T-helper 1 cell treated with Interleukin-12 subunit alpha and Interleukin-12 subunit beta and Interleukin-4 antibody, amounts not matched to agents 30 μg/mL and 1 μg/mL, for 36 hours (primary cell): ENCODE measurements at regions not wholly inside any gene's neighbourhood (a gene's known extent, or its start where the extent isn't known, plus 50 kb on each side); places are given as distances from the start of the nearest gene placed in this dataset.

Experiments used
- H3K27ac Mint-ChIP-seq: one replicate; pipeline ENCODE4 v1.8.0; 2021; ENCODE audit warnings: mild to moderate bottlenecking, mixed read lengths
- H3K27me3 Mint-ChIP-seq: one replicate; pipeline ENCODE4 v1.8.0; 2021; ENCODE audit warnings: low read depth, mixed read lengths
- H3K36me3 Mint-ChIP-seq: one replicate; pipeline ENCODE4 v1.8.0; 2021; ENCODE audit warnings: low read depth, mixed read lengths
- H3K4me1 Mint-ChIP-seq: one replicate; pipeline ENCODE4 v1.8.0; 2021; ENCODE audit warnings: low read depth, mixed read lengths
- H3K4me3 Mint-ChIP-seq: one replicate; pipeline ENCODE4 v1.8.0; 2021; ENCODE audit warnings: mild to moderate bottlenecking, moderate library complexity, mixed read lengths
- H3K9me3 Mint-ChIP-seq: one replicate; pipeline ENCODE4 v1.8.0; 2021; ENCODE audit warnings: mixed read lengths

DNA sequence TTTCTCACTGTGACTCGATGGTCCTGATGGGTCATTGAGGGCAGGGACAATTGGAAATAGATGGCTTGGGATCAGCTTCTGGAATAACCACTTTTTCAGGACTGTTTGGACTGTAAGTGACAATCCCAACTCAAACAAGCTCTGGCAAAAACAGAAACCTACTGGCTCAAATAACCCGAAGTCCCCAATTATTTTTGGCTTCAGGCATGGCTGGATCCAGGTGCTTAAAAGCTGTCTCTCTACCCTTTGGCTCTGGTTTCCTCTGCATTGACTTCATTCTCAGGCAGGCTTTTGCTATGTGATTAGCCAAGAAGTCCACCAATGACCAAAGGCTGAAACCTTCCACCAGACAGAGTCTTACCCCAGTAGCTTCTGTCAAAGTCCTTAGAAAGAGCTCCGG is 92.9 kb upstream of the PRR23E start:
- Mint-ChIP-seq H3K9me3 (no peaks in the 10 kb centered on the region), H3K4me3 (no peak overlapping the region), H3K27ac (no peak overlapping the region), H3K36me3 (no peaks in the 10 kb centered on the region), H3K4me1 (no peaks in the 10 kb centered on the region), H3K27me3 (peaks cover 4% of the 10 kb centered on the region)

DNA sequence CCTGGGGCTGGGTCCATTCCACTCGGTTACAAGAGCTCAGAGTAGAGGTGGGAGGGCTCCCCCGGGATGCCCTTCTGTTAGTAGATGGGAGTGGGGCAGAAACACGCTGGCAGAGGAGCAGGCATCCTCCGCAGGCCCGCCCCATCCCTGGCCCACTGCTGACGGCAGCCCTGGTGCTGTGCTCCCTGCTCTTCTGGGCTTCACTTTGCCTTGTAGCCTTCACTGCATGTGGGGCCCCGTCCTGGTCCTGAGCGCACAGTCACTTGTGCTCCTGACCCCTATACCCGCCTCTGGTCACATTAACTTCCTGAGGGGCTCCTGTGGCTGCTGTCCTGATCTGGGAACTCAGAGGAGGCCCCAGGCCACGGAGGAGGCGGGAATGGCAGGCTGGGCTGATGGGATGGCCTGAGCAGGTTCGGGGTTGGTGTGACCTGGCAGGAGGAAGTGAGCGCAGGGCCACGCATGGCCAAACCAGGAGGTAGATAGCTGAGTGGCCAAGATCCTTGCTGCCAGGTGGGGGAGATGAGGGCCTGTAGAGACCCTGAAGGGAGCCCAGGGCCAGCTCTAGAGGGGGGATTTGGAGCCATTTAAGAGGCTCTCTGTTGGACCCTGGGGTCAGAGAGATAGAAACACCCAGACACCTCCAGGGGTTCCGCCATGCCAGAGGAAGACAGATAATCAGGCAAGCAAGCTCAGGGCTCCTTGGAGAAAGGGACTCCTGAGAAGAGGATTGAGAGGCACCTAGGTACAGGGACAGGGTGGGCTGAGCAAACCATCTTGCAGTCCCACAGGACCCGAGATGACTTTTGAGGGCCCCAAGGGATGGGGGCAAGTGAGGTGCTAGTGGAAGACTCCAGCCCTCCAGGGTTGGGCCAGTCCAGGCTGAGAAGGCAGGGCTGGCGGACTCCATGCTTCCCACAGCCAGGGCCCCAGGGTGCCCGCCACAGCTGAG is 92.2 kb upstream of the PRR23E start:
- Mint-ChIP-seq H3K4me3 (no peak overlapping the region), H3K9me3 (no peaks in the 10 kb centered on the region), H3K36me3 (no peaks in the 10 kb centered on the region), H3K27me3 (peaks cover 4% of the 10 kb centered on the region), H3K4me1 (no peaks in the 10 kb centered on the region), H3K27ac (no peak overlapping the region)

DNA sequence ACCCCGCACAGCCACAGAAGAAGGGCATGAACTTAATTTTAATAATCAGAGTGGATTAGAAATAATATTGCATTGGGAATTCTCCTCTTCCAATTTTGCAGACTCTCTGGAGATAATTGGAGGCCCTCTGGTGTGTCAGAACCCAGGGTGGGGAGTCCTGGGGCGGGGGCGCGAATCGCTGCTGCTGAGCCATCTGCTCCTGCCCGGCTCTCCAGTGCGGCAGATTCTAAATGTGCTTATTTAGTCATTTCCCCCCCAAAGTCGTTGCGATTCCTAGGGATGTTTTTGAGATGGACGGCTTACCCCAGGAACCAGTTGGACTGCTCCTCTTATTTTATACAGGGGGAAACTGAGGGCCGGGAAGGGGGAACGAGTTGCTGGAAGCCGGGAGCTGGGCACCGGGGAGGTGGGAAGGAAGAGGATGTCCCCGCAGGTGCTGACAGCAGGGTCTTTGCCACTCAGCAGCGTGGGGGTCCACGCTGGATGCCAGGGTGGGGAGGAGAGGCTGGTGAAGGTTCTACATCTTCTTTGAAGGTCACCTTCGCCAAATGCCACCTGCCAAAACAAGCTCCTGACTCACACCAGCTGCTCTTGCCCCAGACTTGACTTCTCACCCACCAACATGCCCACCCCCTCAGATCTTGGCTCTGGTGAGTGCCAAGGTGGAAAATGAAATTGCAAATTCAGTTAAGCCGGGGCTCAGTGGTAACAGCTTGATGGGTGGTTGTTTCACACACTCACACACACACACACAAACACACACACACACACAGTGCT is 91.3 kb upstream of the PRR23E start:
- no peak overlapping the region for H3K27ac Mint-ChIP-seq
- H3K36me3 Mint-ChIP-seq, result no peaks in the 10 kb centered on the region
- no peaks in the 10 kb centered on the region for H3K9me3 Mint-ChIP-seq
- H3K4me1 Mint-ChIP-seq, result no peaks in the 10 kb centered on the region
- no peak overlapping the region for H3K4me3 Mint-ChIP-seq
- H3K27me3 Mint-ChIP-seq, result peaks cover 4% of the 10 kb centered on the region

DNA sequence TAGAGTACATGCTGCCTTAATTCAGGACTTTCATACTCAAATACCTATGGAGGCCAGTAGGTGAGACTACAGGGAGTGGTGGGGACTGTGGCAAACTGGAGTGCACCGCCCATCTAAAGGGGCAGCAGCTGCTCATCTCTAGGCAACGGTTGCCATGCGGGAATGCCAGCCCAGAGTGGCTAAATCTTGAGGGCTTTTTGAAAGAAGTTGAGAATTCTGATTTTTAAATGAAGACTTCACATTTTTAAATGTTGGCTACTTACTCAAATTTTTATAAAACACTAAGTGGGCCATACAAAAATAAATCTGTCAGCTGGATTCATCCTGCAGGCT is 90.8 kb upstream of the PRR23E start:
- H3K4me1 Mint-ChIP-seq, result no peaks in the 10 kb centered on the region
- no peak overlapping the region for H3K4me3 Mint-ChIP-seq
- H3K9me3 Mint-ChIP-seq, result no peaks in the 10 kb centered on the region
- H3K27me3 Mint-ChIP-seq, result peaks cover 4% of the 10 kb centered on the region
- no peaks in the 10 kb centered on the region for H3K36me3 Mint-ChIP-seq
- no peak overlapping the region for H3K27ac Mint-ChIP-seq

DNA sequence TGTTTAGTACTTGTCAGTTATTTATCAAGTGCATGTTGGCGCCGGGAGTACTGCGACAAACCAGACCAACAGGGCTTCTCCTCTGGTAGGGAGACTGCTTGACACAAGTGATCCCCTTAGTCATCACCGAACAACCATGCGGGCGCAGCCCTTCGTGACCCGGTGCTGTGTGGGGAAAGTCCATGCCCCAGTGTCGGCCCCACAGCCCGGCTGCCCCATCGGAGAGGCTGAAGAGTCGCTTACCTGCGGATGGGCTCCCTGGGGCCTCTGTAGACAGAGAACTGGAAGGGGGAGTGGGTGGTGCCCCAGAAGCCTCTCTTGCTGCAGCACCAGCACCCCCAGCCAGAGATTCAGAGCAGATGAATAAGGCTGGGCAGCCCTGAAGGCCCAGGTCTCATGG is 90.3 kb upstream of the PRR23E start:
- H3K4me3 Mint-ChIP-seq, result no peak overlapping the region

DNA sequence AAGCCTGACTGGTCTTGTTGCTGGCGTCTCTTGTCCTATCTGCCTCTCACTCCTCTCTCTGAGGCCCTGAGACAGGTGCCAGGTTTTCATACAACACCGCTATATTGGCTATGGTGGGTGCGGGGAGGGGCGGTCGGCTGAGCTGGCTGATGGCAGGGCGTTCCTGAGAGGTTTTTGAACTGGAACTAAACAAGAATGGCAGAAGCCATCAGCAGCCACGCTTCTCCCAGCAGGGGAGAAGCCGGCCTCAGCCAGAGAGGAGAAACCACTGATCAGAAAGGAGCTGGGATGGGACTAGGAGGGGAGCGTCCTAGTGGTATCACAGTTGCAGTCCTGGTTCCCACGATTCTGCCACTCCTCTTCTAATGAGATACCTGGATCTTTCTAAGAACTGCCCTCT is 89.9 kb upstream of the PRR23E start:
- Mint-ChIP-seq H3K4me1 (no peaks in the 10 kb centered on the region), H3K27me3 (peaks cover 4% of the 10 kb centered on the region), H3K36me3 (no peaks in the 10 kb centered on the region), H3K9me3 (no peaks in the 10 kb centered on the region), H3K27ac (no peak overlapping the region), H3K4me3 (no peak overlapping the region)

More for the DNA sequence above, 90.3 kb upstream of the PRR23E start:
- Mint-ChIP-seq H3K36me3 (no peaks in the 10 kb centered on the region), H3K27me3 (peaks cover 4% of the 10 kb centered on the region), H3K4me1 (no peaks in the 10 kb centered on the region), H3K27ac (no peak overlapping the region), H3K9me3 (no peaks in the 10 kb centered on the region)

DNA sequence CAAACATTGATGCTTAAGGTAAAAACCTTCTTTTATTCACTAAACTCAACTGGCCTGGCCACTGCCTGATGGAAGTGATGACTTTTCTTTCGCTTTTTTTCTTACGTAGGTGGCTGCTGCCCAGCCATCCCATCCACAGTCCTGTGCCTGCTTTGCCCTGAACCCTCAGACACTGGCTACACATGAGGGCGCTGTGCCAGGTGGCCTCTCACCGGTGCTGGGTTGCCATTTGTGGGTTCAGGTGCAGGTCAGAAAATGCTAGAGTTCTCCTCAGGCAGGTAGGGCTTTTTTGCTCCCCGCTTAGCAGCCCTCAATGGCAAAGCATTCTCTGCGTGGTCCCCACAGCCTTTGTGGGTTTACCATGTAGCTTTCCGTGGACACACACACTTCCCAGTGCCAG is 88.3 kb upstream of the PRR23E start:
- Mint-ChIP-seq H3K27ac (no peak overlapping the region), H3K36me3 (no peaks in the 10 kb centered on the region), H3K4me1 (no peaks in the 10 kb centered on the region), H3K27me3 (no peaks in the 10 kb centered on the region), H3K4me3 (no peak overlapping the region), H3K9me3 (no peaks in the 10 kb centered on the region)

DNA sequence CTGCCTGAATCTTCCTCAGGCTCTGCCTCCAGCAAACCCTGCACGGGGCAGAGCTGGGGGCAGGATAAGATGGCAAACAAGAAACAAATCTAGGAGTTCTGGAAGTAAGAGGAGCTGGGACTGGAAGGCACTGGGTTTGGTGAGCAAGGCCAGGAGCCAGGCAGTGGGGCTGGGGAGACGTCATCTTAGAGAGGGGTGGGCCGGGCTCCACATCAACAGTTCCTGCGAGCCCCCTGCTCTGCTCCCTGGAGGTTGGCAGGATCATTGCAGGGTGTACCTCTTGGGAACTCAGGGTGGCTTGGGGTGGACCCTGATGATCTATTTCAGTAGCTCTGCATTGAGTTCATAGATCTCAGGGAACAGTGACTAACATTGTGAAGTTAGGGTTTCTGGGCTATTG is 87.3 kb upstream of the PRR23E start:
- Mint-ChIP-seq H3K4me3 (no peak overlapping the region), H3K4me1 (no peaks in the 10 kb centered on the region), H3K27ac (no peak overlapping the region), H3K27me3 (no peaks in the 10 kb centered on the region), H3K36me3 (no peaks in the 10 kb centered on the region), H3K9me3 (no peaks in the 10 kb centered on the region)

DNA sequence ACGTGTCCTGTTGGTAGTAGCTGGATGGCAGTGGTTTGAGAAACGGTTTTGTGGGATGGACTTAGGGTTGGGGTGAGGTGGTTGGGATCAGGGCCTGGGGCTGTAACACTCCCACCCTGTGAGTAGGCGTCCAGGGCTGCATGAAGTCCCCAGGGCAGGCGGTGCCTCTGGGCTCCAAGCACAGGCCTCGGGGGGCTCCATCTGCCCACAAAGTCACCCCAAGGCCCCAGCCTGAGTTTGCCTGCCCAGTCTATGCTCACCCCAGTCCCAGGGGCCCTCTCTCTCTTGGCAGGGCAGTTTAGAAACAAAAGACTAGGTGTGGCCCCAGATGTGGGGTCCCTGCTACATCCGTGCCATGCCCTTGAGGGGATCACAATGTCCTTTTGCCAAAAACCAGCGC is 86.9 kb upstream of the PRR23E start:
- H3K9me3 Mint-ChIP-seq, result no peaks in the 10 kb centered on the region
- H3K4me1 Mint-ChIP-seq, result no peaks in the 10 kb centered on the region
- no peak overlapping the region for H3K27ac Mint-ChIP-seq
- H3K4me3 Mint-ChIP-seq, result no peak overlapping the region
- no peaks in the 10 kb centered on the region for H3K36me3 Mint-ChIP-seq
- no peaks in the 10 kb centered on the region for H3K27me3 Mint-ChIP-seq

DNA sequence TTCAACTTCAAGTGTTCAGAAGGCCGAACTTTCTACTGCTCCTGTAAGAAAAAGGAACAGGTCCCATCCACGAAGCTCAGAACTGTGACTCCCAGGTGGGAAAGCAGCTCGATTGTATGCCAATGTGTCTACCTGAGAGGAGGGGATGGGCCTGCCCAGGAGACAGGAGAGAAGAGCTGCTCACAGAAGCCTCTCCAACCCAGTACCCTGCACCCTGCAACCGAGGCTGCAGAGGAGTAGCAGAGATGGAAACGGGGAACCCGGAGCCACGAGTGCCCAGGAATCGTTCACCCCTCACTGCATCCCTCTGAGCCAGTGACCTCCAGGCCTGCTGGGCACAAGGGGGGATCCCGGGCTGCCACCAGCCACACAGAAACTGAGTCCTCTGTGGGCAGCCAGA is 86.5 kb upstream of the PRR23E start:
- Mint-ChIP-seq H3K9me3 (no peaks in the 10 kb centered on the region), H3K4me1 (no peaks in the 10 kb centered on the region), H3K27ac (no peak overlapping the region), H3K27me3 (no peaks in the 10 kb centered on the region), H3K4me3 (no peak overlapping the region), H3K36me3 (no peaks in the 10 kb centered on the region)

DNA sequence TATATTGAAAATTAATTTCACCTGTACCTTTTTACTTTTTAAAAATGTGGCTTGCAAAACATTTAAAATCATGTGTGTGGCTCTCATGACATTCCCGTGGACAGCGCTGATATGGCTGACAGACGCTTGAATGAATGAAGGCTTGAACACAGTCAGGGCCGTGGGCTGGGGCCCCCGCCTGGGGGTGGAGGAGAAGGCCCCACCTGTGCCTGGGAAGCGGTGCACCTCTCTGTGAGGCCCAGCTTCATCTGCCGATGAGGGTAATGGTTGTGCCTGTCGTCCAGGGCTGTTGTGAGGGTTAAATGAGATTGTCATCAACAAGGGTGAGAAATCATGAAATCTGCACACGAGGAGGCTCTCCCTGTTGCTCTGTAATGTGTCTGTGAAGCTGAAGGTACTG is 85.9 kb upstream of the PRR23E start:
- no peaks in the 10 kb centered on the region for H3K36me3 Mint-ChIP-seq
- H3K9me3 Mint-ChIP-seq, result no peaks in the 10 kb centered on the region
- H3K27me3 Mint-ChIP-seq, result no peaks in the 10 kb centered on the region
- no peak overlapping the region for H3K4me3 Mint-ChIP-seq
- H3K4me1 Mint-ChIP-seq, result no peaks in the 10 kb centered on the region
- no peak overlapping the region for H3K27ac Mint-ChIP-seq

DNA sequence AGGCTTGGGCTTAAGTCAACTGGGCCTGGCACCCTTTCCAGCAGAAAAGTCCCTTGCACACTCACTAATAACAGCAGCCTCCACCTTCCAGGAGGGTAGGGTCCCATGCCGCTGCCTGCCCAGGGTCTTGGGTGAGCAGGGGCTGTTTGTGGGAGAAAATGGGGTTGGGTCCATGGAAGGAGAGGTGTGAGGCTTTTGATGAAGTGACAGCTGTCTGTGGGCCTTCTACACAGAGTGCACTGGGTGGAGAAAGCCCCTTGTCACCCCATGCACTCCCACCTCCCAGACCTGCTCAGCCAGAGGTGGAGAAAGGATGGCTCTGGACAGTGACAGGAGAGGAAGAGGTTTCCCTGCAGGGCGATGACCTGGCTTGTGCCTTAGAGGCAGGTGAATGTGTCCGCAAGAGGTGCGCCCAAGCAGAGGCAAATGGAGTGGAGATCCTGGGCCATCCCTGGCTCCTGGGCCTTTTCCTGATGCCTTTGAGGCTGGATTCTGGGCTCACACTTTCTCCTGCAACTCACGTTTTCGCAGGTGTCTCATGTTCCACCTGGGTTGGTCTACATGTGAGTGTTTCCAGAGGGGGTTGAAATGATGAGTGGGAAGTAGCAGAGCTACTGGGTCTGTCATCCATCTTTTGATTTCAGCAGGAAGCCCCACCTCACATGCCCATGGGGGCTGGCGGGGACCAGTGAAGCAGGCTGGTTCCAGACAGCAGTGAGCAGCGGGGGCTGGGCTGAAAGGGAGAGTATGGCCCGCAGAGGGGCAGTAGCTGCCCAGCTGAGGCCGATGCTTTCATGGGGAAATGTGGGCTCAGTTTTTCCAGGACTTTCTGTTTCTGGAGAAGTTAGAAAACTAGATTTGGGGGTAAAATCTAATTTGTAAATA is 85.2 kb upstream of the PRR23E start:
- Mint-ChIP-seq H3K4me3 (no peak overlapping the region), H3K36me3 (no peaks in the 10 kb centered on the region), H3K27ac (no peak overlapping the region), H3K4me1 (no peaks in the 10 kb centered on the region), H3K9me3 (no peaks in the 10 kb centered on the region), H3K27me3 (no peaks in the 10 kb centered on the region)

DNA sequence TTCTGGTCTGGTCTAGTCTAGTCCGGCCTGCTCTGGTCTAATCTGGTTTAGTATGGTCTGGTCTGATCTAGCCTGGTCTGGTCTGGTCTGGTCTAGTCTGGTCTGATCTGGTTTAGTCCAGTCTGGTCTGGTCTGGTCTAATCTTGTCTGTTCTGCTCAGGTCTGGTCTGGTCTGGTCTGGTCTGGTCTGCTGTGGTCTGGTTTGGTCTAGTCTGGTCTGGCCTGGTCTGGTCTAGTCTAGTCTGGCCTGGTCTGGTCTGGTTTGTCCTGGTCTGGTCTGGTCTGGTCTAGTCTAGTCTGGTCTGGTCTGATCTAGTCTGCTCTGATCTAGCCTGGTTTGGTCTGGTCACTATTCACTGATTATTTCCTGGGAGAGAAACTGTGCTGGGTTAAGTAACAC is 84.1 kb upstream of the PRR23E start:
- Mint-ChIP-seq H3K4me1 (no peaks in the 10 kb centered on the region), H3K4me3 (no peak overlapping the region), H3K27me3 (no peaks in the 10 kb centered on the region), H3K9me3 (peaks cover 4% of the 10 kb centered on the region), H3K27ac (no peak overlapping the region), H3K36me3 (no peaks in the 10 kb centered on the region)

DNA sequence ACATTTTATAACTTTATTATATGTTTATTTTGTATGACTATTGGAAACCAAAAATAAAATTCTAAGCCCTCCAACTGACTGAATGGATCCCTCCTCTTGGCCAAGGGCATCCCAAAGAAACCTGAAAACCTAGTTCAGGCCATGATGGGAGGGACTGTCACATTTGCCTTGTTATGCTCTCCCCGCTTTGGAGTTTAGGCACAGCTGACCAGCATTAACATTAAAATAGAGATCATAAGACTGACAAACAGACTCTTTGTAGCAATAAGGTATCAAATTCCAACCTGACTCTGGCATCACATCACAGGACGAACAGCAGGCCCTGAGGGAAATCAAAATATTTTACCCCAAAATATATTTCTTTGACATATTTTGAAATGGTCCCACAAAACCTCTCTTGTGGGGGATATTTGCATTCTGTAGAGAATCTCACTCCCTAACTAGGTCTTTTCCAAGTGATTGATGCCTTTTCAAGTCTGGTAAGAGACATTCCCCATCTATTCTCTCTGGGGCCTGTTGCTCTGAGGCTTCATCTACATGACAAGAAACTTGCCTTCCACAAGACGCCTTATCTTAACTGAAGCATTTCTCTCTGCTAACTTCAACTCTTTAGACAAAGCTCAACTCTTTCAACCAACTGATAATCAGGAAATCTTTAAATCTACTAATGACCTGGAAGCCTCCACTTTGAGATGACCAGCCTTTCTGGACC is 81.8 kb upstream of the PRR23E start:
- Mint-ChIP-seq H3K9me3 (peaks cover 4% of the 10 kb centered on the region), H3K27me3 (no peaks in the 10 kb centered on the region), H3K4me1 (no peaks in the 10 kb centered on the region), H3K4me3 (no peak overlapping the region), H3K36me3 (no peaks in the 10 kb centered on the region), H3K27ac (no peak overlapping the region)
